Retinal pigment epithelial cell (primary cell): ENCODE measurements at regions not wholly inside any gene's neighbourhood (a gene's known extent, or its start where the extent isn't known, plus 50 kb on each side); places are given as distances from the start of the nearest gene placed in this dataset.

ENCODE experiments used
- DNase-seq: peaks from one replicate; pipeline ENCODE4 v3.0.0-alpha.2; 2010; ENCODE audit warnings: low read depth
- H3K4me3 ChIP-seq: 2 replicates; pipeline ENCODE4 v1.5.1; 2011; ENCODE audit warnings: mild to moderate bottlenecking, low read length, control low read depth, moderate library complexity
- CTCF ChIP-seq: conservative IDR thresholded peaks from 2 replicates; pipeline ENCODE4 v1.5.1; 2011; ENCODE audit warnings: low read depth, low read length, control low read depth, inconsistent platforms

GRCh38 chr13:65603160-65603559 is 1627.0 kb downstream of the PCDH9 start:
- no peak for DNase-seq
- H3K4me3 ChIP-seq: no peak overlapping the region
- TF ChIP-seq CTCF: no peak

DNA sequence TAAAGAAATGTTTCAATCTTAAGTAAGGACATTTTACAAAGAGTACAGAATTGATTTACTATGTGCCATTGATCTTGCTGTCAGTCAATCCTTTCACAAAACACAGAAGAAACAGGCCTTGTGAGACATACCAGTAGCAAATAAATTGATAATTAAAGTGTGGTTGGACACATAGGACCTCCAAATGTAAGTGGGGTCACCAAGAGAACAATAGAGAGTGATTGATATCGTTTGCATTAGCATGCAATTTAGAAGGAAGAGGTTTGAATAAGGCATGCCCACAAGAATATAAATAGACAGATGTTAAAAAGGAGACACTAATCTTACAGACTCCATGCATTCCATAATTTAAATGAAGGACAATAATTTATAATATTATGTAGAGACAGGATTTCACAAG is 1628.3 kb downstream of the PCDH9 start:
- DNase-seq: no peak
- TF ChIP-seq CTCF: no peak

DNA sequence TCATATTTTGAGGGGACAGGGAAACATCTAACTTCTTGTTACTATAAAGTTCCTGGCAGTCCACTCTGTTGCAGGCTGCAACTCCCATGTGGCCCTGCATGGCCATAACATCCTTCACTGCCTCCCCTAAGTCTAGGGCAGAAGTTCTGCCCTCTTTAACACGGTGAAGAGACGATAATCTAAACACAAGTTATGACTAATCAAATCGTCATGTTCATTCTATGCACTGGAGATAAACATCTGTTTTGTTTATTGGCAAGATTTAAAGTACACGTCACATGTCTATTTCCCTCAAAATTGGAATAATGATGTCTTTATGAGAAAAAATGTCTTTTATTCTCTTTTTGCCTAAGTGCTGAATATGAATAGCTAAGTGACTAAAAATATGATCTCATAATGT is 1629.4 kb downstream of the PCDH9 start:
- no peak overlapping the region for H3K4me3 ChIP-seq
- DNase-seq: no peak
- TF ChIP-seq CTCF: no peak

More for the DNA sequence above, 1628.3 kb downstream of the PCDH9 start:
- H3K4me3 ChIP-seq: no peak overlapping the region

DNA sequence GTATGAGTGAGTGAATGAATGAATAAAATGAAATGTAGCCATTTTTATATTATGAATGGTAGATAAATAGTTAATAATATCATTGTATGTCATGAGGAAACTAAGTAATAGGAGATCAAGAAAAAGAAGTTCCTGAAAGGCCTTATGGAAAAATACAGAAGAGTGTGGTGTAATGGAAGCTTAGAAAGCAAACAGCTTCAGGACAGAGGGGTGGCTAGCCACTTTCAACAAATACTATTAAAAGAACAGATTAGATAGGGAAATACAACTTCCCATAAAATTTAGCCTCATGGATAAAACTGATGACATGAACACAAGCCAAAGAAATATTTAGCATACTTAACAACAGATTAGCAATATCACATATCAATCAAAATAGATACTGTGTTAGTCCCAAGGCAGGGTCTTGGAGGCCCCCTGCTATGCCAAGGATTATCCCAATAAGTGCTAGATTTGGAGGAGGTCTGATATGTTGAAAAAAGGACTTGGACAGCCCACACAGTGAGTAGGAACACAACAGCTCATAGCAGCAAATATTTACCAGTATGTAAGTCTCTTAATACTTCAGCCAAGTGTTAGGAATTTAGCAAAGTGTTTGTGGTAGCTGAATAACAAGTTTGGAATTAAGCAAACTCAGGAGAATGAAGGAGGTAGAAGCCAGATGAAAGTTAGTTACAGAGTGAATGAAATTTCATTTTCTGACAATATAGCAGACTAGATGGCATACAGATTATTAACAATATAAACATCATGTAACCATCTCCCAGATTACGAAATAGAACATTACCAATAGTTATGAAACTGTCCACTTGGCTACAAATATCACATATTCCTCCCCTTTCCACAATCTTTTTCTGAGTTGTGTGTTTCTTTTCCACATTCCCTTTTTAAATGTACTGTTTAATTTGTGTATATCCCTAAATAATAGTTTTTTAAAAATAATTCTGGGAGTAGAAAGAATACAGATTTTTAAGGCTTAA is 1632.0 kb downstream of the PCDH9 start:
- TF ChIP-seq CTCF: no peak
- H3K4me3 ChIP-seq: no peak overlapping the region
- peak; percentile 42 for DNase-seq

DNA sequence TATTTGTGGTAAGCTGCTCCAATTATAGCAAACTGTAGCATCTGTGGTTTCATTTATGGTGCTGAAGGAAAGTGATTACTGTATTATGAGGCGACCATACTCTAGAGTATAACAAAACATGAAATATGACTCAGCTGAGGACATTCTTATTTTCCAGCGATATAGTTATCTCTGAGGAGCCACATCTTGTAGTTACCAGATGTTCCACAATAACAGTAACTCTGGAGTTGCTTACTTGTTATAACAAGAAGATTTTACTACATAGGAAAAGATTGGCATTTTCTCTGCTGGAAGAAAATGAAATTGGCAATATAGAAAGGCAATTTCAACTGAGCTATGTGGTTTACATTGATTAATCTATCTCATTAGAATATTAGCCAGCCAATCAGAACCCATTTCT is 1634.2 kb downstream of the PCDH9 start:
- no peak for TF ChIP-seq CTCF
- no peak for DNase-seq
- no peak overlapping the region for H3K4me3 ChIP-seq

- no peak for TF ChIP-seq CTCF
- H3K4me3 ChIP-seq: no peak overlapping the region
- peak; percentile 7 for DNase-seq
These were observed 1635.8 kb downstream of the PCDH9 start for GRCh38 chr13:65594298-65594781.
